ENCODE measurements at regions not wholly inside any gene's neighbourhood (a gene's known extent, or its start where the extent isn't known, plus 50 kb on each side); places are given as distances from the start of the nearest gene placed in this dataset.

- TF ChIP-seq, protein P1, sequence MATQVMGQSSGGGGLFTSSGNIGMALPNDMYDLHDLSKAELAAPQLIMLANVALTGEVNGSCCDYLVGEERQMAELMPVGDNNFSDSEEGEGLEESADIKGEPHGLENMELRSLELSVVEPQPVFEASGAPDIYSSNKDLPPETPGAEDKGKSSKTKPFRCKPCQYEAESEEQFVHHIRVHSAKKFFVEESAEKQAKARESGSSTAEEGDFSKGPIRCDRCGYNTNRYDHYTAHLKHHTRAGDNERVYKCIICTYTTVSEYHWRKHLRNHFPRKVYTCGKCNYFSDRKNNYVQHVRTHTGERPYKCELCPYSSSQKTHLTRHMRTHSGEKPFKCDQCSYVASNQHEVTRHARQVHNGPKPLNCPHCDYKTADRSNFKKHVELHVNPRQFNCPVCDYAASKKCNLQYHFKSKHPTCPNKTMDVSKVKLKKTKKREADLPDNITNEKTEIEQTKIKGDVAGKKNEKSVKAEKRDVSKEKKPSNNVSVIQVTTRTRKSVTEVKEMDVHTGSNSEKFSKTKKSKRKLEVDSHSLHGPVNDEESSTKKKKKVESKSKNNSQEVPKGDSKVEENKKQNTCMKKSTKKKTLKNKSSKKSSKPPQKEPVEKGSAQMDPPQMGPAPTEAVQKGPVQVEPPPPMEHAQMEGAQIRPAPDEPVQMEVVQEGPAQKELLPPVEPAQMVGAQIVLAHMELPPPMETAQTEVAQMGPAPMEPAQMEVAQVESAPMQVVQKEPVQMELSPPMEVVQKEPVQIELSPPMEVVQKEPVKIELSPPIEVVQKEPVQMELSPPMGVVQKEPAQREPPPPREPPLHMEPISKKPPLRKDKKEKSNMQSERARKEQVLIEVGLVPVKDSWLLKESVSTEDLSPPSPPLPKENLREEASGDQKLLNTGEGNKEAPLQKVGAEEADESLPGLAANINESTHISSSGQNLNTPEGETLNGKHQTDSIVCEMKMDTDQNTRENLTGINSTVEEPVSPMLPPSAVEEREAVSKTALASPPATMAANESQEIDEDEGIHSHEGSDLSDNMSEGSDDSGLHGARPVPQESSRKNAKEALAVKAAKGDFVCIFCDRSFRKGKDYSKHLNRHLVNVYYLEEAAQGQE (IDR thresholded peaks at IDR 0.05; ENCODE audit: borderline replicate concordance), result no peak
- Histone ChIP-seq H3K9me3 (ENCODE audit: low read length) (no peaks in the 10 kb centered on the region), H3K27me3 (ENCODE audit: insufficient read depth, low read depth, low read length) (no peaks in the 10 kb centered on the region), H2AFZ (ENCODE audit: low read depth, low read length) (no peak overlapping the region), H3K79me2 (replicated peaks; ENCODE audit: insufficient read depth, low read length) (no peaks in the 10 kb centered on the region), H3K4me3 (ENCODE audit: low read length) (no peak overlapping the region), H3K9ac (ENCODE audit: low read length) (no peak overlapping the region), H3K36me3 (ENCODE audit: insufficient read depth, low read length) (no peaks in the 10 kb centered on the region), H3K9me2 (ENCODE audit: insufficient read depth, low read length) (no peaks in the 10 kb centered on the region), H3K27ac (ENCODE audit: low read length) (no peak overlapping the region), H4K20me1 (ENCODE audit: insufficient read depth) (no peaks in the 10 kb centered on the region), H3K4me2 (ENCODE audit: low read length) (no peak overlapping the region), H3F3A (ENCODE audit: insufficient read depth, low read length, poor library complexity, severe bottlenecking) (no peaks in the 10 kb centered on the region)
Observed at GRCh38 chr5:102107865-102108264, 188.2 kb downstream of the SLCO4C1 start.

DNA sequence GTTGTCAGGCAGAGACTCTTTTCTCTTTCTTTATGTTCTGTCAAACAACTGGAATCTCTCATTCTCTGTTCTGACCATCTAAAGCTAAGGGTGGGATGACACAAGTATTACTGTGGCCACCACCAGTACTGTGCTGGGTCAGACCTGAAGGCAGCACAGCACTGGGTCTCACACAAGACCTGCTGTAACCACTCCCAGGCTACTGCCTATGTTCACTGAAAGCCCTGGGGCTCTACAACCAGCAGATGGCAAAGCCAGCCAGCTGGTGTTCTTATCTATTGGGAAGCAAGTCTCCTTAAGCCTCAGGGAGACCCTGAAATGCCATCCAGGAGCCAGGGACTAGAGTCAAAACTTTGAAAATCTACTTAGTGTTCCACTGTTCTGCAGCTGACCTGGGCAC lies 189.5 kb downstream of the SLCO4C1 start:
- H3K4me2 ChIP-seq (ENCODE audit: low read length), result no peak overlapping the region
- H3K27ac ChIP-seq (ENCODE audit: low read length), result no peak overlapping the region
- no peaks in the 10 kb centered on the region for H3K9me2 ChIP-seq (ENCODE audit: insufficient read depth, low read length)
- TF ChIP-seq, protein P1 (IDR thresholded peaks at IDR 0.05; ENCODE audit: borderline replicate concordance), result no peak
- TF ChIP-seq SMC3 (conservative IDR thresholded peaks at IDR 0.05; ENCODE audit: poor library complexity) (no peak), CTCF (IDR thresholded peaks at IDR 0.05; ENCODE audit: poor library complexity, severe bottlenecking) (no peak)
- no peak overlapping the region for H3K9ac ChIP-seq (ENCODE audit: low read length)
- no peaks in the 10 kb centered on the region for H3K36me3 ChIP-seq (ENCODE audit: insufficient read depth, low read length)
- no peaks in the 10 kb centered on the region for H3K27me3 ChIP-seq (ENCODE audit: insufficient read depth, low read depth, low read length)
- H4K20me1 ChIP-seq (ENCODE audit: insufficient read depth), result no peaks in the 10 kb centered on the region
- no peaks in the 10 kb centered on the region for H3F3A ChIP-seq (ENCODE audit: insufficient read depth, low read length, poor library complexity, severe bottlenecking)
- no peak overlapping the region for H3K4me3 ChIP-seq (ENCODE audit: low read length)
- H2AFZ ChIP-seq (ENCODE audit: low read depth, low read length), result no peak overlapping the region
- H3K79me2 ChIP-seq (replicated peaks; ENCODE audit: insufficient read depth, low read length), result no peaks in the 10 kb centered on the region
- H3K9me3 ChIP-seq (ENCODE audit: low read length), result no peaks in the 10 kb centered on the region

GRCh38 chr5:102099766-102100331 lies 196.2 kb downstream of the SLCO4C1 start:
- H3K27ac ChIP-seq (ENCODE audit: low read length), result no peak overlapping the region
- no peak overlapping the region for H3K4me3 ChIP-seq (ENCODE audit: low read length)
- no peaks in the 10 kb centered on the region for H4K20me1 ChIP-seq (ENCODE audit: insufficient read depth)
- no peaks in the 10 kb centered on the region for H3K79me2 ChIP-seq (replicated peaks; ENCODE audit: insufficient read depth, low read length)
- H3K27me3 ChIP-seq (ENCODE audit: insufficient read depth, low read depth, low read length), result no peaks in the 10 kb centered on the region
- H2AFZ ChIP-seq (ENCODE audit: low read depth, low read length), result no peak overlapping the region
- no peaks in the 10 kb centered on the region for H3K36me3 ChIP-seq (ENCODE audit: insufficient read depth, low read length)
- H3K9ac ChIP-seq (ENCODE audit: low read length), result no peak overlapping the region
- no peaks in the 10 kb centered on the region for H3F3A ChIP-seq (ENCODE audit: insufficient read depth, low read length, poor library complexity, severe bottlenecking)
- no peaks in the 10 kb centered on the region for H3K9me3 ChIP-seq (ENCODE audit: low read length)
- H3K9me2 ChIP-seq (ENCODE audit: insufficient read depth, low read length), result no peaks in the 10 kb centered on the region
- H3K4me2 ChIP-seq (ENCODE audit: low read length), result no peak overlapping the region
- TF ChIP-seq MXI1 (conservative IDR thresholded peaks at IDR 0.05; ENCODE audit: poor library complexity, severe bottlenecking) (no peak), EZH2 (IDR thresholded peaks at IDR 0.05; ENCODE audit: borderline replicate concordance, insufficient read depth, low read length, poor library complexity, severe bottlenecking) (no peak), SMC3 (conservative IDR thresholded peaks at IDR 0.05; ENCODE audit: poor library complexity) (no peak), RAD21 (conservative IDR thresholded peaks at IDR 0.05) (no peak), CTCF (IDR thresholded peaks at IDR 0.05; ENCODE audit: poor library complexity, severe bottlenecking) (no peak)
